ENCODE measurements at regions not wholly inside any gene's neighbourhood (a gene's known extent, or its start where the extent isn't known, plus 50 kb on each side); places are given as distances from the start of the nearest gene placed in this dataset.

GRCh38 chr2:153311432-153311831 is 167.1 kb downstream of the RPRM start:
- TF ChIP-seq, protein P1, sequence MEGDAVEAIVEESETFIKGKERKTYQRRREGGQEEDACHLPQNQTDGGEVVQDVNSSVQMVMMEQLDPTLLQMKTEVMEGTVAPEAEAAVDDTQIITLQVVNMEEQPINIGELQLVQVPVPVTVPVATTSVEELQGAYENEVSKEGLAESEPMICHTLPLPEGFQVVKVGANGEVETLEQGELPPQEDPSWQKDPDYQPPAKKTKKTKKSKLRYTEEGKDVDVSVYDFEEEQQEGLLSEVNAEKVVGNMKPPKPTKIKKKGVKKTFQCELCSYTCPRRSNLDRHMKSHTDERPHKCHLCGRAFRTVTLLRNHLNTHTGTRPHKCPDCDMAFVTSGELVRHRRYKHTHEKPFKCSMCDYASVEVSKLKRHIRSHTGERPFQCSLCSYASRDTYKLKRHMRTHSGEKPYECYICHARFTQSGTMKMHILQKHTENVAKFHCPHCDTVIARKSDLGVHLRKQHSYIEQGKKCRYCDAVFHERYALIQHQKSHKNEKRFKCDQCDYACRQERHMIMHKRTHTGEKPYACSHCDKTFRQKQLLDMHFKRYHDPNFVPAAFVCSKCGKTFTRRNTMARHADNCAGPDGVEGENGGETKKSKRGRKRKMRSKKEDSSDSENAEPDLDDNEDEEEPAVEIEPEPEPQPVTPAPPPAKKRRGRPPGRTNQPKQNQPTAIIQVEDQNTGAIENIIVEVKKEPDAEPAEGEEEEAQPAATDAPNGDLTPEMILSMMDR (IDR thresholded peaks at IDR 0.05): no peak
- TF ChIP-seq POLR2A (IDR thresholded peaks at IDR 0.05): no peak
- TF ChIP-seq EP300 (IDR thresholded peaks at IDR 0.05): no peak
